HUDEP-2 (cell line): ENCODE measurements at regions not wholly inside any gene's neighbourhood (a gene's known extent, or its start where the extent isn't known, plus 50 kb on each side); places are given as distances from the start of the nearest gene placed in this dataset.

Experiments used
- DNase-seq, 76 experiments: peaks; one replicate each; lab custom pipeline; 2025; ENCODE audit not compliant: unreplicated experiment in 76 of 76; lab: John Stamatoyannopoulos, UW

GRCh38 chr3:147987549-147987948 is 578.4 kb downstream of the ZIC1 start:
- no peak for DNase-seq

GRCh38 chr3:147989344-147989743 is 580.2 kb downstream of the ZIC1 start:
- no peak for DNase-seq

DNA sequence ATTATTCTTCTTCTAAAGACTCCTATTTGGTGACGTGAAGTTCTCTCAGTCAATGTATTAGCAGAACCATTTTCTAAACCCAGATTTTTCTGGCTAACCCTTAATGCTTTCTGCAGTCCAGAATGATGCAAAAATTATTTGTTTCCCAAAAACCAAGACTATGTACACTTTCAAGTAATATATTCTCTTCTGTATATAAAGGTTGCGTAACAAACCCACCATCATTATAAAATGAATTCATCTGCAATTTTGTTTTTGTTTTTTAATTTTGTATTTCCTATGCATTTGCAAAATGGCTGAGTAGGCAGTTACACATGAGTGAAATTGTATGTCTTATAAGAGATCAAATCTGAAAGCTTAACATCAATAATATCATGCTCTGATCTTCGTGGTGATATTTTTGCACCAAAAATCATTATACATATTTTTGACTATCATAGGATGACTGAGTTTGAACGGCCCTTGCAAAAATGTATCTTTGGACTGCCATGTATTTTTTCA is 593.6 kb downstream of the ZIC1 start:
- DNase-seq: no peak

DNA sequence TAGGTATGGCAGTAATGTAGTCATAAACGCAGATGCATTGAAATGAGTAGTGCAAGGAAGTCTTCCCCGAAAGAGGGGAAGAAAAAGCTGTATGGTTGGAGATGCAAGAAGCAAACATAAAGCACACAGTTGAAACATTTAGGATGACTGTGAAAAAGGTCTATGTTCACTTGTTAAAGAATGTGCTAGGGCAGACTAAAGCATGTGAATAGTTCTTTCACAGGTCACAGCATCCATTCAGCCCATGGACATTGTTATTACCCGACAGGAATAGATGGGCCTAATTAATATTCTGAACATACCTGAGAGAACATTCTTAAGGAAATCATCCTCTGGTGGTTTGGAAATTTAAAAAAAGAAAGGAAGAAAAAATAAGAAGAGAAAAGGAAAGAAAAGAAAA is 595.2 kb downstream of the ZIC1 start:
- DNase-seq: no peak

GRCh38 chr3:148005456-148005855 is 596.3 kb downstream of the ZIC1 start:
- no peak for DNase-seq

DNA sequence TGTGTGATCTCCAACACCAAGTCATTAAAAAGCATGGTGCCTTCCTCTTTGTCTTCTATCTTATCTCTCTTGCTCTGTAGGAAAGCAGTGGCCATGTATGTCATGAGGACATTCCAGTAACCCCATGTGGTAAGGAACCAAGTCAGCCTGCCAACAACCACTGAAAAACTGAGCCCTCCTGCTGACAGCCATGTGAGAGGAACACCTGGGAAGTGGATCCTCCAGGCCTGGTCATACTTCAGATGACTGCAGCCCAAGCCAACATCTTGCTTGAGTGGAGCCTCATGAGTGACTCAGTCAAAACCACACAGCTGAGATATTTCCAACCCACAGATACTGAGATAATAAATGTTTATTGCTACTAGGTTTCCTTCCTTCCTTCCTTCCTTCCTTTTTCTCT is 597.3 kb downstream of the ZIC1 start:
- DNase-seq: peak in 5 of 76 experiments; percentile 0 to 9 (median 2)

GRCh38 chr3:148008591-148008990 is 599.4 kb downstream of the ZIC1 start:
- no peak for DNase-seq

- no peak for DNase-seq
These were observed 611.7 kb downstream of the ZIC1 start for GRCh38 chr3:148020861-148021260.

GRCh38 chr3:148021381-148021780 is 612.2 kb downstream of the ZIC1 start:
- no peak for DNase-seq

GRCh38 chr3:148023994-148024393 is 614.8 kb downstream of the ZIC1 start:
- DNase-seq: no peak

GRCh38 chr3:148026009-148026588 is 616.9 kb downstream of the ZIC1 start:
- no peak for DNase-seq

- no peak for DNase-seq
These were observed 621.8 kb downstream of the ZIC1 start for GRCh38 chr3:148030975-148031374.

DNA sequence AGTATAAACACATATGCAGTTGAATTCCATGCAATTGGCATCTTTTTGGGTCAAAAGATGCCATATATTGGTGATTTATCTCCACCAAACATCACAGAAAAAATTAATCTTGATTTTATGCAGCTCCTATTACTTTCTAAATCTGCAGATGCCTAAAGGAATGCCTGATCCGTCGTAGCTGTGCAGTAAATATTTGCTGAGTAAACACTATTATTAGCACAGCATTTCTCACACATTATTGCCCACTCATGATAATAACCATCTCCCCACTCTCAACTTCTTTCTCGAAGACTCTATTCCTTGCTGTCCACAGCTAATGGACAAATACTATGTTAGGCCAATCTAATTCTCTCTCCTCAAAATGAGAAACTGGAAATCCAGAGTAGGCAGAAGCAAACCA is 625.2 kb downstream of the ZIC1 start:
- no peak for DNase-seq

DNA sequence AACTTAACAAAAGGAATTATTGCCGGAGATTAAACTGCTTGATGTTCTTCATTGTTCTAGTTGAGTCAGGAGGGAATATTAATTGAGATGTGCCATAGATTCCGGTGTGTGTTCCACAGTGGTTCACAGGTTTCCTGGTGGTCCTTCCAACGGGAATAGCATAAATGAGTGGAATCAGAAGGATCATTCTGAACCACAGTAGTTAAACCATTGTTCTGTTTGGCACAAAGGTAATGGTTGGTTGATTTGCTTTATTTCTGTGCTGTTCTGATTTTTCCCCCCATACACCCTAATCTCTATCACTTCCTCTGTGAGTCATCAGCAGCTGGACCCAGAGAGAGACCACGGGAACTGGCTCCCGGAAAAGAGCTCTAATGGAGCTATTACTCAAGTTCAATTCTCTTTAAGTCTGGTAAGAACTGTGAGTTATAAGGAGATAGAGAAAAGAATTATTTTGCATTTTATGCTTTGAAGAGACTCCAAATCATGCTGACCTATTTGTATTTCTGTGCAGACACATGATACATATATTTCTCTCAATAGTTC is 627.2 kb downstream of the ZIC1 start:
- no peak for DNase-seq

GRCh38 chr3:148042663-148043445 is 633.7 kb downstream of the ZIC1 start:
- DNase-seq: no peak

DNA sequence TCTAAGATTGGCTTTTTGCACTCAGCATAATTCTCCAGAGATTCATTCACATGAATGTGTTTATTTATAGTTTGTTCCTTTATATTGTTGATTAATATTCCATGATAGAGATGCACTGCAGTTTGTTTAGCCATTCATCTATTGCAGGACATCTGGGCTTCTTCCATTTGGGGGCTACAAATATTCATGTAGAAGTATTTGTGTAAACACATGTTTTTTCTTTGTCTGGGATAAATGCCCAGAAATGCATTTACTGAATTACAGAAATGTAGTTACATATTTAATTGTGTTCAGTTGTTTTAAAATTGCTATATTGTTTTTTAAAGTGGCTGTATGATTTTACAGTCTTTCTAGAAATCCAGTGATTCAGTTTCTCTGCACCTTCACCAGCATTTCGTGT is 635.0 kb downstream of the ZIC1 start:
- no peak for DNase-seq

- no peak for DNase-seq
These were observed 642.7 kb upstream of the AGTR1 start for GRCh38 chr3:148054999-148055398.

GRCh38 chr3:148062590-148062989 is 635.1 kb upstream of the AGTR1 start:
- DNase-seq: no peak

GRCh38 chr3:148066802-148067201 is 630.9 kb upstream of the AGTR1 start:
- no peak for DNase-seq

DNA sequence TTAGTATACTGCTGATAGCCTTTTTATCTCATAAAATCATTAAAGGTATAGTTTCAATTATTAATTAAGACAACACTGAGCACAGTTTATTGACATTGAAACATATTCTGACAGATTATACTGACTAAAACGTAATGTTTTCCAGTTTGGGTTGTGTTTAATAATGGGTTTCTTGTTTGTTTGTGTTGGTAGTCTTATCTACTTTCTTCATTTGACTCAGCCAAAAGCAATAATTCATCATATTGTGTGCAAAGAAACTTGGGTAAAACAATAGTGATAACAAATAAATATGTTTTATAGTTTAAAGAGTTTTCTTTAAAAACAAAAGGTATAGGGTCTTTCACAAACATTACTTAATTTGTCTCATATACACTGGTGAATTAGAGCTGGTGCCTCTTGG is 629.2 kb upstream of the AGTR1 start:
- DNase-seq: no peak

- DNase-seq: no peak
These were observed 627.7 kb upstream of the AGTR1 start for GRCh38 chr3:148070041-148070440.
